Mesenteric fat pad (tissue), 1 donor: ENCODE measurements at regions not wholly inside any gene's neighbourhood (a gene's known extent, or its start where the extent isn't known, plus 50 kb on each side); places are given as distances from the start of the nearest gene placed in this dataset.

Experiments used
- DNase-seq: peaks from one replicate; pipeline ENCODE4 v3.0.0-alpha.2; 2020; ENCODE audit warnings: low spot score
- donor health status: DM: yes; HTN: yes; CAD: no.

DNA sequence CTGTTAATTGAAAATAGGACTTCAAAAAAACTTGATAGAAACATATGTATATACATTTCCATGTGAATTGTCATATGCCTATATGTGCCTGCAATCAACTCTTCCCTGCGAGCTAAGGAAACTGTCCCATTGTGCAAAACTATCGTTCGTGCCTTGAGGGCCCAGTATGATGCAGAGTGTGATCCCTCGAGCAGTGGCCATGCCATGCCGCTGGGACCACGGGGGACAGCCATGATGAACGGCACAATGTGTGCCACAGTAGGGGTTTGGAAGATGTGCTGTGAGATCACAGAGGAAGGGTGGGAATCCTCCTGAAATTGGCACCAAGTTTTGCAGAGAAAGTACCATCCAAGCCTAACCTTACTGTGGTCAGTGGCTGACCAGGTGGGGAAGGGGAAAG lies 118.1 kb upstream of the SOX1 start:
- DNase-seq, result peak; percentile 85

DNA sequence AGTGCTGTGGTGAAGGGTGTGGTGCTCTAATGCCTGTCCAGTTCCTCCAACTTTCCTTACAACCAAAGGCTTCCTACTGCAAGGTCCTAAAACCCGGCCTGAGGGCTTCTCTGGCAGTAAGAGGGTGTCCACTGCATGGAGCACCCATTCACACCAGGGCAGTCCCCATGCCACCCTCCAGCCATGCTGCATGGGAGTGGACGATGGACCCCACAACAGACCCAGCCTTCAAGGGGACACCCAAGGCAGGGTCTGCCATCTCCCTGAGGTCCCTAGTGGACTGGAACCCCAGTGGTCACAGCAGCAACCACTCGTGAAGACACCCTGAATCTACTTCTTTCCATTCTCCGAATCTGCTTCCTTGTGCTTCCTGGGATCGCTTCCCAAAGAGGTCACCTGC lies 117.6 kb upstream of the SOX1 start:
- peak; percentile 77 for DNase-seq

GRCh38 chr13:111950697-111951096 lies 116.3 kb upstream of the SOX1 start:
- peak; percentile 22 for DNase-seq

GRCh38 chr13:111952032-111952431 lies 114.9 kb upstream of the SOX1 start:
- DNase-seq, result peak; percentile 59

DNA sequence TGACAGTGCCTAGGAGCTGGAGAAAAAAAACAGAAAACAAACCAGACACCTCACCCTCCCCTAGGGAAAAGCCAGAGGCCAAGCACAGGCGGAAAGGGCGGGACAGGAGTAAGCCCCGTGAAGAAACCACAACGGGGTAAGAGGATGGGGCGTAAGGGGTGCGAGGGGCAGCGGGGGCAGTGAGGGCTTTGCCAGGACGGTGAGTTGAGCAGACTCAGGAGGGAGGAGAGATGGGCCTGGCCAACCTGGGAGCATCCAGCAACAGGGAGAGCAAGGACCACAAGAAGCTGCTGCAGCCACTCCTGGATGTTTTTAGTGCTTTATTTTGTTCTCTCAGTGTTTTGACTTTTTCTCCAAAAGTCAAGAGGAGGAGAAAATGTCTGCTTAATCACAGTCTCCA lies 114.1 kb upstream of the SOX1 start:
- DNase-seq, result peak; percentile 24

DNA sequence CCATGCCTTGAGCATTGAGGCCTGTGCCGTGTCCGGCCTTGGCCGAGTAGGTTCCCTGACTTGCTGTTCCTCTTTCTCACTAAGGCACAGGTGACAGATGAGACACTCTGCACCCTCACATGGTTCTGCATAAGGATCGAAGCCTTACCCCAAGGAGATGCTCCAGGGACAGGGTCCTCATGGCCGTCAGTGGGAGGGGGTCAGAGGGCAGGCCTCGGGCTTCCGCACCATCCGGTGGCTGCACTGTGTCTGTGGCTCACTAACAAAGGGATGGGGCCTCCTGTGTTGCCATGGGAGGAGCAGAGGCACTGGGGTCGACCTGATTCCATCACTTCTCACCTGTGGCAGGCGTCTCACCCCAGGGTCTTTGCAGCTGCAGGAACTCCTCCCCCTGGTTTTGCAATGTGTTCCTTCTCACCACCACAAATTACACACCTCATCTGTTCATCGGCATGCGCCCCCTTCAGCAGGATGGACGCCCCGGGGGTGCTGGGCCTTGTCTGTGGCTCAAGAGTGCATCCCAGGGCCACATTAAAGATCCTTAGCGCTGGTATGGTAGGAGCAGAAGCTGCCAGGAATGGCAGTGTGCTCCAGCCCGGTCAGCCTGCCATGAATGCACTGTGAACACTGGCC lies 113.3 kb upstream of the SOX1 start:
- peak; percentile 57 for DNase-seq

DNA sequence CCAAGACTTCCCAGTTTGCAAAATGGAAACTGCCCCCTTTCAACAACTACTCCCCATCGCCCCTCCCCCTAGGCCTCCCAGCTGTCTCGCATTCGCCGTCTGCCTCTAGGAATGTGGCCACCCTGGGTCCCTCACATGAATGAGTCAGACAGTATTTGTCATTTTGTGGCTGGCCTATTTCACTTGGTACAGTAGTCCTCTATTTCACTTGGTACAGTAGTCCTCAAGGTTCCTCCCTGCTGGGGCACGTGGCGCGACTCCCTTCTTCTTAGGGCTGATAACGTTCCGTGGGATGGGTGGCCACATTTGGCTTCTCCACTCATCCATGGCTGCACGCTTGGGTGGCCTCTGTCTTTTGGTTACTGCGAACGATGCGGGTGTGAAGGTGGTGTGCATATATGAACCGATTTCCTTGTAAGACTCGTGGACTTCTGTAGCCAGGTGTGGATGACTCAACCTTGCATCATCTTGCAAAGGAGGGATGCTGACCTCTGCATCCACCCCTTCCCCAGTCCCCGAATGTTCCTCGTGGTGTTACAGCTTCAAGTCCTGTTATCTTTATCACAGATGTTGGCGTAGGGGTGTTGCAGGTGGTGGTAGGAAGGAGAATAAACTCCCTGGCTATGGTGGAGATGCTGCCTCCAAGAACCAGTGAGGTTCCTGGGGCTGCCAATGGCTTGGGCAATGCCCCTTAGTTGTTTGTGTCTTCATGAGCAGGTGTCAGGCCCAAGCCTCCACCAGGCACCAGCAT lies 112.1 kb upstream of the SOX1 start:
- DNase-seq, result peak; percentile 64

GRCh38 chr13:111955412-111956065 lies 111.4 kb upstream of the SOX1 start:
- DNase-seq, result peak; percentile 76

GRCh38 chr13:111956261-111957151 lies 110.4 kb upstream of the SOX1 start:
- peak; percentile 75 for DNase-seq

DNA sequence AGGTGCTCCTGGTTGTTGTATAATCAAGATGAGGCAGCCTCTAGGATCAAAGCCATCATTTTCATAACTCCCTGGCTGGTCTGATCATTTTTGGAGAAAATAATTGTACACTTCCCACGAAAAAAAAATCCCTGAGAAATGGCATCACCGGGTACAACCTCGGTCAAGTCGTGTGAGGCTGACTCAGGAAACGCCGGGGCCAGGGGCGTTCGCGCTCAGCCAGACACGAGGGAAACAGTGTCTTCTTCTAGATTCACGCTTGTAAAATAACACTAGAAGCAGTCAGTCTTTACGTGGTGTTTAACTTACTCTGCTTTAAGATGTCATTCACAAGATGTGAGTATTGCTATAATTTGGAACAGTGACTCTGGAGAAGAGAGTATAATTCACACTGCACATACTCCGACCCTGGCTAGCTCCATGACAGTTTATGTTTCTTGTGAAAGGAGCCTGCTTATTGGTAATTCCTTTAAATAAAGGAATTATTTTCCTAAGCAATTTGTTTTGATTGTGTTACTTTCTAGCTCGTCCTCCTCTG lies 109.0 kb upstream of the SOX1 start:
- DNase-seq, result peak; percentile 41

GRCh38 chr13:111958612-111959395 lies 108.1 kb upstream of the SOX1 start:
- DNase-seq, result peak; percentile 60

GRCh38 chr13:111960152-111960772 lies 106.7 kb upstream of the SOX1 start:
- no peak for DNase-seq

- peak; percentile 72 for DNase-seq
Measured at GRCh38 chr13:111961236-111961635, 105.7 kb upstream of the SOX1 start.

- peak; percentile 53 for DNase-seq
Measured at GRCh38 chr13:111961651-111962192, 105.2 kb upstream of the SOX1 start.

DNA sequence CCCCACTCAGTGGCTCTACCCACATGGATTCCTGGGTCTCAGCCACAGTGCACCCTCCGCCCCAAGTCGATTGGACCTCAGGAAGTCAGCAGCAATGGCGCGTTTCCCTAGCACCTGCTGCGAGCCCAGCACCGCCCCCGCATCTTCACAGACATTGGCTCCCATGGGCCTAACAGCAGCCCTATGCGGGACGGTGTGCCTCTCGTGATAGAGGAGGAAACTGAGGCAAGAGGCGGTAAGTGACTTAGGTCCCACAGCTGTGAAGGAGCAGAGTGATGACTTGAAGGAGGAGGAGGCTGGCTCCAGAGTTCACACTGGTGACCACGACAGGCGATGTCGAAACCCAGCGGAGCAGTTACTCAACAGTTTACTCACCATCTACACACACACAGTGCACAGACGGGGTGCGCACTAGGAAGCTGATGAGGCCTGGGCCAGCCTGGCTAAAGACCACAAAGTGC lies 104.5 kb upstream of the SOX1 start:
- peak; percentile 53 for DNase-seq

DNA sequence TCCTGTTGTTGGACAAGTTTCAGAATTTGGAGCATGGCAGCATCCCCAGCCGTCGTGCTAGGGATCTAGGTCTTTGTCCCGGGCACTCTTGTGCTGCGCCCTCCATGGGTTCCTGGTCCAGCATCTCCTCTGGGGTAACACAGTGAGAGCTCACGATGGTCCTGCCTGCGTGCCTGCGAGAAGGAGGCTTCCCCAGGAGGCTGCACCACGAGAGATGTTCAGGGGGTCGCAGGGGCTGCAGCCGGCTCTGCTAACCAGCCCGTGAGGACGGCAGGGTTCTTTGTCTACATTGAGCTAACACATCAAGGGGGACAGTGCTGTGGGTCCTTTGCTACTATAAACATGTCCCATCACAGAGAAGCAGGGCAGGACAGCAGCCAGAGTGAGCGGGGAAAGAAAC lies 103.9 kb upstream of the SOX1 start:
- peak; percentile 78 for DNase-seq

GRCh38 chr13:111964411-111965035 lies 102.4 kb upstream of the SOX1 start:
- DNase-seq, result peak; percentile 81

DNA sequence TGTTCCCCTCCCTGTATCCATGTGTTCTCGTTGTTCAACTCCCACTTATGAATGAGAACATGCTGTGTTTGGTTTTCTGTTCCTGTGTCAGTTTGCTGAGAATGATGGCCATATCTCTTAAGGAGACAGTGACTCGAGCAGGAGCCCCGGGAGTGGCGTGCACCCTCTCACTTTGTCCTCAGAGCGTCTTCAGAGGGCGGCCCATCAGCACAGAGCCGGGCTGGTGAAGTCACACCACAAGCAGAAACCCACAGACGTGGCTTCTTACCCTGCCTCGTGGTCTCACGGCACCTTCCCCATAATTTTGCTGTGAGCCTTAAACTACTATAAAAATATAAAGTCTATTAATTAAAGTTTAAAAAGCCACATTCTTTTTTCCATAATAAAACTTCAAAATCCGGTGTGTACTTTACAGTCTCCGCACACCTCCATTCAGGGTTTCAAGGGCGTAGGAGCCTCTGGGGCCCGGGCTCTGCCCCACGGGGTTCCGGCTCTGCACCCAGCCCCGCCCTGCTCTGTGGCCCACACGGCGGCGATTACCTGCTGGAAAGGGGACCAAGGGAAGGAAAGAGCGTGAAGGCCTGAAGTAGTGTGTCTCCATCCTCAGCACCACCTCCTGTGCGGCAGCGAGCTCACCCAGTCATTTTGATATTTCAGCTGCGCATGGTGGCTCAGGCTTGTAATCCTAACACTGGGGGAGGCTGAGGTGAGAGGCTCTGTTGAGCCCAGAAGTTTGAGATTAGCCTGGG lies 101.3 kb upstream of the SOX1 start:
- DNase-seq, result peak; percentile 77
